ENCODE measurements at regions not wholly inside any gene's neighbourhood (a gene's known extent, or its start where the extent isn't known, plus 50 kb on each side); places are given as distances from the start of the nearest gene placed in this dataset.

- in situ Hi-C loops (cut with HindIII; ENCODE audit: low pct_unique_long_range_greater_than_20kb, low sequenced_read_pairs) (no loop called here), intact Hi-C loops (cut with micrococcal nuclease; ENCODE audit: unreplicated experiment) (no loop called here)
- Histone ChIP-seq H3K4me1 (ENCODE audit: control insufficient read depth, insufficient read depth, low read length) (no peaks in the 10 kb centered on the region), H3K27ac (ENCODE audit: low read length) (no peak overlapping the region), H3K4me3 (ENCODE audit: low read depth in 2 of 2, low read length in 2 of 2) (no peak overlapping the region), H3K36me3 (ENCODE audit: control insufficient read depth, insufficient read depth, low read length) (no peaks in the 10 kb centered on the region), H3K9me3 (ENCODE audit: control insufficient read depth, insufficient read depth, low read depth, low read length) (no peaks in the 10 kb centered on the region), H3K27me3 (ENCODE audit: control insufficient read depth, insufficient read depth, low read length) (no peaks in the 10 kb centered on the region)
- DNase-seq (ENCODE audit: low read depth, low spot score) (no peak), ATAC-seq (no peak)
- CTCF ChIA-PET: no interaction called here
- POLR2A ChIA-PET: no interaction called here
- no TSS peak for BruUV-seq (replicated peaks)
- TF ChIP-seq TCF7L2 (IDR thresholded peaks at IDR 0.05; ENCODE audit: low read depth, low read length): no peak
- no peak for TF ChIP-seq SIN3A (IDR thresholded peaks at IDR 0.05; ENCODE audit: borderline replicate concordance, insufficient read depth, low read depth, low read length)
- no peak for TF ChIP-seq POLR2AphosphoS5 (IDR thresholded peaks at IDR 0.05; ENCODE audit: low read depth, low read length)
- no peak for TF ChIP-seq REST (IDR thresholded peaks at IDR 0.05; ENCODE audit: insufficient read depth in 1 of 2, low read depth in 2 of 2, low read length in 1 of 2)
- TF ChIP-seq CTCF (IDR thresholded peaks at IDR 0.05): no peak
Measured at GRCh38 chr21:27397578-27397977, 430.7 kb upstream of the ADAMTS5 start.

GRCh38 chr21:27393726-27394125 lies 426.8 kb upstream of the ADAMTS5 start:
- H3K36me3 ChIP-seq (ENCODE audit: control insufficient read depth, insufficient read depth, low read length): no peaks in the 10 kb centered on the region
- no peak overlapping the region for H3K27ac ChIP-seq (ENCODE audit: low read length)
- BruUV-seq (replicated peaks): no TSS peak
- ATAC-seq (no peak), DNase-seq (ENCODE audit: low read depth, low spot score) (no peak)
- H3K4me3 ChIP-seq (ENCODE audit: low read depth in 2 of 2, low read length in 2 of 2): no peak overlapping the region
- POLR2A ChIA-PET: no interaction called here
- in situ Hi-C loops (cut with HindIII; ENCODE audit: low pct_unique_long_range_greater_than_20kb, low sequenced_read_pairs): no loop called here
- no peaks in the 10 kb centered on the region for H3K4me1 ChIP-seq (ENCODE audit: control insufficient read depth, insufficient read depth, low read length)
- intact Hi-C loops (cut with micrococcal nuclease; ENCODE audit: unreplicated experiment): no loop called here
- no peaks in the 10 kb centered on the region for H3K9me3 ChIP-seq (ENCODE audit: control insufficient read depth, insufficient read depth, low read depth, low read length)
- CTCF ChIA-PET: no interaction called here
- no peak for TF ChIP-seq SIN3A (IDR thresholded peaks at IDR 0.05; ENCODE audit: borderline replicate concordance, insufficient read depth, low read depth, low read length)
- TF ChIP-seq CTCF (IDR thresholded peaks at IDR 0.05): no peak
- no peak for TF ChIP-seq REST (IDR thresholded peaks at IDR 0.05; ENCODE audit: insufficient read depth in 1 of 2, low read depth in 2 of 2, low read length in 1 of 2)
- TF ChIP-seq POLR2AphosphoS5 (IDR thresholded peaks at IDR 0.05; ENCODE audit: low read depth, low read length): no peak
- no peak for TF ChIP-seq TCF7L2 (IDR thresholded peaks at IDR 0.05; ENCODE audit: low read depth, low read length)
- H3K27me3 ChIP-seq (ENCODE audit: control insufficient read depth, insufficient read depth, low read length): no peaks in the 10 kb centered on the region
